ENCODE measurements at regions not wholly inside any gene's neighbourhood (a gene's known extent, or its start where the extent isn't known, plus 50 kb on each side); places are given as distances from the start of the nearest gene placed in this dataset.

DNA sequence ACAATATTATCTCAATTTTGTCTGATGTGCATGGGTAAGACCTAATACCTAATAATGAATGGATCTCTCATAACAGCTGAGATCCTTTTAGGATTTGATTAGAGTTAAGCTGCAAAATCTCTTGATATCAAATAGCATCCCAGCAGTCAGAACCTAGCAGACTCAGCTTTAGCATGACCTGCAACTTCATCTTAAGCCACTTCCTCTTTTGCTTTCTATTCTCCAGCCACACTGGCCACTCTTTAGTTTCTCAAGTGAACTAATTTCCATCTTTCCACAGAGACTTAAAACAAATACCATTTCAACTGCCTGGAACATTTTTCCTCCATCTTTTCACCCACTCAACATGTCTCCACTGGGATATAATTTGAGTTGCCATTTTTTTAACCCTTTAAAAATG, 1251.6 kb upstream of the ZEB2 start:
- TF ChIP-seq, protein P1, sequence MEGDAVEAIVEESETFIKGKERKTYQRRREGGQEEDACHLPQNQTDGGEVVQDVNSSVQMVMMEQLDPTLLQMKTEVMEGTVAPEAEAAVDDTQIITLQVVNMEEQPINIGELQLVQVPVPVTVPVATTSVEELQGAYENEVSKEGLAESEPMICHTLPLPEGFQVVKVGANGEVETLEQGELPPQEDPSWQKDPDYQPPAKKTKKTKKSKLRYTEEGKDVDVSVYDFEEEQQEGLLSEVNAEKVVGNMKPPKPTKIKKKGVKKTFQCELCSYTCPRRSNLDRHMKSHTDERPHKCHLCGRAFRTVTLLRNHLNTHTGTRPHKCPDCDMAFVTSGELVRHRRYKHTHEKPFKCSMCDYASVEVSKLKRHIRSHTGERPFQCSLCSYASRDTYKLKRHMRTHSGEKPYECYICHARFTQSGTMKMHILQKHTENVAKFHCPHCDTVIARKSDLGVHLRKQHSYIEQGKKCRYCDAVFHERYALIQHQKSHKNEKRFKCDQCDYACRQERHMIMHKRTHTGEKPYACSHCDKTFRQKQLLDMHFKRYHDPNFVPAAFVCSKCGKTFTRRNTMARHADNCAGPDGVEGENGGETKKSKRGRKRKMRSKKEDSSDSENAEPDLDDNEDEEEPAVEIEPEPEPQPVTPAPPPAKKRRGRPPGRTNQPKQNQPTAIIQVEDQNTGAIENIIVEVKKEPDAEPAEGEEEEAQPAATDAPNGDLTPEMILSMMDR (conservative IDR thresholded peaks at IDR 0.05; ENCODE audit: low read length), result no peak
- H3K4me3 ChIP-seq (ENCODE audit: low read length), result no peak overlapping the region
- DNase-seq (ENCODE audit: low read depth), result no peak

DNA sequence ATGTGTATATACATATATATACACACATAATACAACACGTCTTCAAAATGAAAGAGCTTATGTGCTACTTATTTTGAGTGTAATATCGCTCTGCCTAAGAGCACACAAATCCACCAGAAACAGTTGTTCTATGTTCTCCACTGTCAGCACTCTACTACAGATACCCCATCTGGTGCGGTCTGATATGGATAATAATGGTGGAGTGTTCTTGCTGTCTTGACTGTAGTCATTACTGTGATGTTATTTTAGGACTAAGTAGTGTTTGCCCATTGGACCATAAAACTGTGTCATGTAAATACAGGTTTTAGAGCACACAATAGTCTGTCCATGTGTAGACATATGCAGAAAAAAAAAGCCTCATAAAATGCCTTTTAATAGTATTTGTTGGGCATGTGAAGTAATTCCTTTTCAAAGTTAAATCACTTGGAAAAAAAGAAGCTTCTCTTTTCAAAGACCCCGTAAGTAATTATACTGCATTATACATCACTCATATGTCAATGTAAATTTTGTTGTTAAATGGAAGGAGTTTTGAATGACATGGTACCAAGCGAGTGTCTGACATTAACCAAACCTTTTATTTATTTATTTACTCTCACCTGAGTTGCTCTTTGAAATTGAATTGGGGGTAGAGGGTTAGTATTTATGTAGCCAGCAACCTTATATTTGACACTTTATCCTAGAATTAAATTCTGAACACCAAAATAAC, 1249.2 kb upstream of the ZEB2 start:
- DNase-seq (ENCODE audit: low read depth), result no peak
- no peak overlapping the region for H3K4me3 ChIP-seq (ENCODE audit: low read length)
- TF ChIP-seq, protein P1 (conservative IDR thresholded peaks at IDR 0.05; ENCODE audit: low read length), result no peak

DNA sequence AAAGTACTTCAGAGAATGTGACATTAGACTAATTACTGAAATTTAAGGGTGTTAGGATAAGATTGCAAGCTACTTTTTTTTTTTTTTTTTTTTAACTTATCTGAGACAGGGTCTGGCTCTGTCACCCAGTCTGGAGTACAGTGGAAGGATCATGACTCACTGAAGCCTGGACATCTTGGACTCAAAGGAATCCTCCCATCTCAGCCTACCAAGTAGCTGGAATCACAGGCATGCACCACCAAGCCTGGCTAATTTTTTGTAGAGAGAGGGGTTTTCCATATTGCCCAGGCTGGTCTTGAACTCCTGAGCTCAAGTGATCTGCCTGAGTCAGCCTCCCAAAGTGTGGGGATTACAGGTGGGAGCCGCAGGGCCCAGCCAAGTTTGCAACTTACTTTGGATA, 1246.0 kb upstream of the ZEB2 start:
- no peak overlapping the region for H3K4me3 ChIP-seq (ENCODE audit: low read length)
- TF ChIP-seq, protein P1 (conservative IDR thresholded peaks at IDR 0.05; ENCODE audit: low read length), result no peak
- no peak for DNase-seq (ENCODE audit: low read depth)

DNA sequence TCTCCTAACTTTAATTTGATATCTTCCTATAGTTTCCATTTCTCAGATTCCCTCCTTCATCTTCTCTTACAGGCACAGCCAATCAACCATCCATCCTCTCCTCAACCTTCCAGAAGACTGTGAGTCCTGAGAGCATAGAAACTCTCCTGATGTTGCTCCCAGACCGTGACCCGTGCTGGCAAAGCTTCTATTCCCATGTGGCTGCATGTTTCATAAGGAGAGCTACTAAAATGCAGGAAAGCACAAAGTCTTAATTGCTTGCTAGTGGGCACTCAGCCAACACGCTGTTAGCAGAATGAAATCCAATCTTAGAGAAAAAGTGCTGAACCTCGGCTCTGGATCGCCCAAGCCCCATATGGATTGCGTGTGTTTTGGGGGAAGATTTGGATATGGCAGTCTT, 1244.7 kb upstream of the ZEB2 start:
- TF ChIP-seq, protein P1 (conservative IDR thresholded peaks at IDR 0.05; ENCODE audit: low read length), result no peak
- no peak overlapping the region for H3K4me3 ChIP-seq (ENCODE audit: low read length)
- DNase-seq (ENCODE audit: low read depth), result peak; percentile 26

DNA sequence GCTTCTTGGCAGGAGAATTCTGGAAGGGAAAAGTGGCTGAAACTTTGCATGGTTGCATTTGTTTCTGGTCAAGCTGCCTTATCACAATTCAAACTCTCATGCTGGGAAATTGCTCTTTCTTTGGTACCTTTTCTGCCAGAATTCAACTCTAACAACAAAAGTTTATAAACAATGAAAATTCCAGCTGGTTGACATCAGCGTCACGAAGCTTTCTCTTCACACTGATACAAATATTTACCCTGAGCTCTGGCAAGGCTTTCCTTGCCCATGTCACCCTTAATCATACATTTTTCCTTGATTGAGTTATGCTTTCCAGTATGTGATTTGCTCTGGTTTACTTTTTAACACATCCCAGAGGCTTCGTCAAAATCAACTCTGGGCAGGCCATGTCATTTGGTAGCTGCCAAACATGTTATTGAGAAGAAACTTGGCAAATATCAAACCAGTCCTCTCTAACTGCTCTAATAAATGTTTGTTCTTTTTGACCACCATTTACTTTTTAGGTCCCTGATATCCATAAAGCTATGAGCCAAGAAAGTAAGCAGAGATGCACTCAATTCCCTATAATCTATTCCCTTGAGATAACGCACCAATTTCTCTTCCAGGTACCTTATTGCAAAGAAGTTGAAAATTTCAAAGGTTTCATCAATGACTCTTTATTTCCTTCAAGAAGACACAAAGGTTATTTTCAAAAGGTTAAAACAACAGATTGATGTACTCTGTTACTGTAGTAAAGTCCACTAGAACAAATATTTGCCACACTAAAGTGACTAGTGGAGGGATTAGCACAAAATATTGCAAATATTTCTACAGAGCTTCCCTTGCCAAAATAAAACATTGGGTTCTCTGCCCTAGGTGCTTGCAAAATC, 1241.1 kb upstream of the ZEB2 start:
- peak; percentile 69 for DNase-seq (ENCODE audit: low read depth)
- H3K4me3 ChIP-seq (ENCODE audit: low read length), result no peak overlapping the region
- TF ChIP-seq, protein P1 (conservative IDR thresholded peaks at IDR 0.05; ENCODE audit: low read length), result no peak

GRCh38 chr2:145759228-145759915, 1239.5 kb upstream of the ZEB2 start:
- TF ChIP-seq, protein P1 (conservative IDR thresholded peaks at IDR 0.05; ENCODE audit: low read length), result no peak
- no peak overlapping the region for H3K4me3 ChIP-seq (ENCODE audit: low read length)
- peak; percentile 19 for DNase-seq (ENCODE audit: low read depth)
